RWPE2 (cell line): ENCODE measurements at regions not wholly inside any gene's neighbourhood (a gene's known extent, or its start where the extent isn't known, plus 50 kb on each side); places are given as distances from the start of the nearest gene placed in this dataset.

Source experiments
- ATAC-seq: fragments of 200-7000 bp; cut with Tn5 transposase; 3 replicates; pipeline ENCODE4 v1.9.1; 2021; ENCODE audit warnings: low read depth
- DNase-seq: peaks from one replicate; pipeline ENCODE4 v3.0.0-alpha.2; 2020; ENCODE audit warnings: low spot score
- H3K27ac ChIP-seq: fragments of 450-650 bp; 2 replicates; pipeline ENCODE4 v1.5.1; 2017; ENCODE audit warnings: mild to moderate bottlenecking; ENCODE audit not compliant: poor library complexity, severe bottlenecking
- H3K27me3 ChIP-seq: fragments of 250-450 bp; sonication (Bioruptor Pico); 2 replicates; pipeline ENCODE4 v1.5.1; 2021; ENCODE audit warnings: mild to moderate bottlenecking, moderate library complexity; ENCODE audit not compliant: insufficient read depth, poor library complexity, severe bottlenecking
- H3K36me3 ChIP-seq: fragments of 250-450 bp; sonication (Bioruptor Pico); 2 replicates; pipeline ENCODE4 v1.5.1; 2020; ENCODE audit warnings: low read depth, mild to moderate bottlenecking, moderate library complexity
- H3K4me1 ChIP-seq: fragments of 250-450 bp; sonication (Bioruptor Pico); 2 replicates; pipeline ENCODE4 v1.5.1; 2021; ENCODE audit warnings: mild to moderate bottlenecking, moderate library complexity; ENCODE audit not compliant: insufficient read depth, poor library complexity, severe bottlenecking
- H3K4me3 ChIP-seq: fragments of 250-450 bp; sonication (Bioruptor Pico); 2 replicates; pipeline ENCODE4 v1.5.1; 2021; ENCODE audit warnings: mild to moderate bottlenecking, moderate library complexity; ENCODE audit not compliant: severe bottlenecking
- H3K9me3 ChIP-seq: fragments of 250-450 bp; sonication (Bioruptor Pico); 2 replicates; pipeline ENCODE4 v1.5.1; 2021; ENCODE audit warnings: mild to moderate bottlenecking, moderate library complexity; ENCODE audit not compliant: severe bottlenecking
- CTCF ChIP-seq: fragments of 450-650 bp; IDR thresholded peaks from one replicate; pipeline ENCODE4 v1.5.1; 2017; ENCODE audit warnings: mild to moderate bottlenecking, moderate library complexity; ENCODE audit not compliant: poor library complexity, severe bottlenecking

GRCh38 chr14:103283916-103284315, 50.1 kb upstream of the EIF5 start:
- peaks cover 5% of the 10 kb centered on the region for H3K27me3 ChIP-seq
- no peaks in the 10 kb centered on the region for H3K9me3 ChIP-seq
- H3K4me3 ChIP-seq = no peak overlapping the region
- ATAC-seq = no peak
- H3K36me3 ChIP-seq = no peaks in the 10 kb centered on the region
- no peak for DNase-seq
- no peak for TF ChIP-seq CTCF
- no peak overlapping the region for H3K27ac ChIP-seq
- H3K4me1 ChIP-seq = peaks cover 9% of the 10 kb centered on the region
